Spleen (tissue), 7 donors: ENCODE measurements at regions not wholly inside any gene's neighbourhood (a gene's known extent, or its start where the extent isn't known, plus 50 kb on each side); places are given as distances from the start of the nearest gene placed in this dataset.

Source experiments
- POLR2A ChIP-seq, 3 donors: fragments of 450-650 bp; IDR thresholded peaks; one replicate each; pipeline ENCODE4 v1.5.1; 2017; ENCODE audit warnings: antibody characterized with exemption in 3 of 3, mild to moderate bottlenecking in 1 of 3
- POLR2AphosphoS5 ChIP-seq, 3 donors: sonication (generic); formaldehyde crosslinking; IDR thresholded peaks; one replicate each; pipeline ENCODE4 v1.5.1; 2017; ENCODE audit warnings: antibody characterized with exemption in 3 of 3
- TF ChIP-seq, protein P1 (sequence below), 11 experiments: fragments of 200-600 bp in 7 of 11; fragments of 450-650 bp in 4 of 11; sonication (generic) in 4 of 11; IDR thresholded peaks in 8 of 11; conservative IDR thresholded peaks in 3 of 11; 1 replicate in 7 of 11; 2 replicates in 4 of 11; pipeline versions ENCODE4 v1.4.0 to v1.8.0; 2016 to 2021; ENCODE audit warnings: antibody characterized with exemption in 11 of 11, inconsistent platforms in 4 of 11, mild to moderate bottlenecking in 1 of 11
- donor health status: DM: no; HTN: no; CAD: no; lungs with moderate emphysema.
- donor health status: DM: no; HTN: no; CAD: no.
- donor health status: DM: no; HTN: no; CAD: no.

DNA sequence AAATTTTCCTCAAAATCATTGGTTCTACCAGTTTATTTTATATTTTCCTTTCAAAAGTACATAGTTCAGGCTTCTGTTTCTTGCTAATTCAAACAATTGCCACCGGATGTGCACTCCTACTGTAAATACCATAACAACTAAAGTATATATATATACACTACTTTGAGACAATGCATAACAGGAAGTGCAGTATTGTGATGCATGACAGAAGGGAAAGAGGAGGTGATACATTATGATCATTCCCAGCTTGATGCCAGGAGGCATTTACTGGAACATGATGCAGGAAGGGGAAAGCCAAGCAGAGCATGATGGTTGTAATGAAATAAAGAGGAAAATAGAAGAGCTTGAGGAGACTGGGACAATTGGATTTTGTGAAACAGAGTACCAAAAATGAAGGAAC is 215.2 kb upstream of the NT5C1B start:
- TF ChIP-seq, protein P1, sequence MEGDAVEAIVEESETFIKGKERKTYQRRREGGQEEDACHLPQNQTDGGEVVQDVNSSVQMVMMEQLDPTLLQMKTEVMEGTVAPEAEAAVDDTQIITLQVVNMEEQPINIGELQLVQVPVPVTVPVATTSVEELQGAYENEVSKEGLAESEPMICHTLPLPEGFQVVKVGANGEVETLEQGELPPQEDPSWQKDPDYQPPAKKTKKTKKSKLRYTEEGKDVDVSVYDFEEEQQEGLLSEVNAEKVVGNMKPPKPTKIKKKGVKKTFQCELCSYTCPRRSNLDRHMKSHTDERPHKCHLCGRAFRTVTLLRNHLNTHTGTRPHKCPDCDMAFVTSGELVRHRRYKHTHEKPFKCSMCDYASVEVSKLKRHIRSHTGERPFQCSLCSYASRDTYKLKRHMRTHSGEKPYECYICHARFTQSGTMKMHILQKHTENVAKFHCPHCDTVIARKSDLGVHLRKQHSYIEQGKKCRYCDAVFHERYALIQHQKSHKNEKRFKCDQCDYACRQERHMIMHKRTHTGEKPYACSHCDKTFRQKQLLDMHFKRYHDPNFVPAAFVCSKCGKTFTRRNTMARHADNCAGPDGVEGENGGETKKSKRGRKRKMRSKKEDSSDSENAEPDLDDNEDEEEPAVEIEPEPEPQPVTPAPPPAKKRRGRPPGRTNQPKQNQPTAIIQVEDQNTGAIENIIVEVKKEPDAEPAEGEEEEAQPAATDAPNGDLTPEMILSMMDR (IDR thresholded peaks at IDR 0.05 in 8 of 11, conservative IDR thresholded peaks at IDR 0.05 in 3 of 11) = no peak
- no peak for TF ChIP-seq POLR2AphosphoS5 (IDR thresholded peaks at IDR 0.05)
- TF ChIP-seq POLR2A (IDR thresholded peaks at IDR 0.05) = no peak
